HG03045 (cell line): ENCODE measurements at regions not wholly inside any gene's neighbourhood (a gene's known extent, or its start where the extent isn't known, plus 50 kb on each side); places are given as distances from the start of the nearest gene placed in this dataset.
"Not testable (repeated sequence)": the region's sequence is repeated elsewhere in the genome, so short reads cannot be mapped to it uniquely, and the experiment has no call there.

Source experiments
- ATAC-seq: cut with Tn5 transposase; IDR thresholded peaks from one replicate; pipeline ENCODE4 v1.9.1; 2021; ENCODE audit warnings: mild to moderate bottlenecking, moderate library complexity; ENCODE audit not compliant: unreplicated experiment

DNA sequence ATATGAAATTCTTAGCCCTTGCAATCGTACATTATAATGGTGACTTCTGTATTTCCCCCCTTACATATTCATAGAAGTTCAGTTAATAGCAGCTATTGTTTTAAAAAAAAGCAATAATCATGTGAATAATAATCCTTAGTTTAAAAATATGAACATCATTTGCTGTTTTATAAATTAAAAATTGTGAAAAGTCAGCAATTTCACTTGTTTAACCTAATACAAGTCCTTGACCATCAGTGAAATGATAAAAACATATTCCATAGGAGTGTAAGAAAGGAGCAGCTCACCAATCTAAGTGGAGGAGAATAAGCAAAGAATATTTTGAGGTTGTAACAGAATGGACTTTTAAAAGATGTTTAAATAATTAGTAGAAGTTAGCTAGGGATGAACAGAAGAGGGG is 650.2 kb downstream of the SUCLG1 start:
- ATAC-seq, result no peak

DNA sequence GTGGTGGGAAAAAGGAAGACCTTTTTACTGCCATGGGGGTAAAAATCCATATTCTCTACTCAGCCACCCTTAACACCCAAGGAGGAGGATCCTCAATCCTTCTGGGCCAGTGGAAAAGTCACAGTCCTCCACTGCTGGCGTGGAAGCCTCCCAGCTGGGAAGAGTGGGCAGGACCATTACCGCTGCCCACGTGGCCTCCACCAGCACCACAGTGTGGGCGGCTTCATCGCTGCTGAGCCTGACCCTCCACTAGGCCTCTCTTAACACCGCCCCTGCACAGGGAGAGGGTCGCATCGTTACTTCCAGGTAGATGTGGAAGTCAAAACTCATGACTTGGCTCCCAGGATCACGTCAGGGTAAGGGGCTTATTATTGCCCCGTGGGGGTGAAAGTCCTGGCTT is 656.5 kb downstream of the SUCLG1 start:
- no peak for ATAC-seq

DNA sequence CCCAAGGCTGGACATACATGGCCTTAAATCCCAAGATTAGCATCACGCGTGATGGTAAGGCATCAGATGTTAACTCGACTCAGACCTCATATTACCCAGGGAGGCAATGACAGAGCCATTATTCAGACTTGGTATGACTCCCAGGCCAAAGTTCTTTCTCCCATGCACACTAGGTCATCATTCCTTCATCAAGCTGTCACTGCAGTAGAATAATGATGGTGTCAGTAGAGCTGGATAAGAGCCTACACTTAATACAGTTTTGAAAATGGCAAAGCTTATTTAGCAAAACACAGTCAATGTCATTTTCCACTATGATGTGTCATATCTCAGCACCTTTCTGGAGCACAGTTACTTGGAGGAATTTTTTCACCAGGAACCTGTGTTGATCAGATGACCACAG is 663.3 kb downstream of the SUCLG1 start:
- no peak for ATAC-seq

DNA sequence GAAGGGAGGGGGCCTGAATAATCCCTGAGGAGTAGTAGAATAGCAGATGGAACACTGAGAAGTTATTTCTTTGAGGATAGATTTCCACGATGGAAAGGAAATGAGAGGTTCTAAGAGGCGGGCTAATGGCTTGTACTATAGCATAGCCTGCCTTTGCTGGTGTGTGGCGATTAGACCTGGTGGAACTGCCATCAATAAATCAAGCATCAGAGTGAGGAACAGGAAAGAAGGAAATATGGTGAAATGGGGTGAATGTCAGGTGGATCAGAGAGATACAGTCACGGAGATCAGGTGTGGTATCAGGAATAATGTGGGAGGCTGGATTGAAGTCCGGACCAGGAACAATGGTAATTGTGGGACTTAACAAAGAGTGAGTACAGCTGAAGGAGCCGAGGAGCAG is 668.6 kb downstream of the SUCLG1 start:
- ATAC-seq, result not testable (repeated sequence)

DNA sequence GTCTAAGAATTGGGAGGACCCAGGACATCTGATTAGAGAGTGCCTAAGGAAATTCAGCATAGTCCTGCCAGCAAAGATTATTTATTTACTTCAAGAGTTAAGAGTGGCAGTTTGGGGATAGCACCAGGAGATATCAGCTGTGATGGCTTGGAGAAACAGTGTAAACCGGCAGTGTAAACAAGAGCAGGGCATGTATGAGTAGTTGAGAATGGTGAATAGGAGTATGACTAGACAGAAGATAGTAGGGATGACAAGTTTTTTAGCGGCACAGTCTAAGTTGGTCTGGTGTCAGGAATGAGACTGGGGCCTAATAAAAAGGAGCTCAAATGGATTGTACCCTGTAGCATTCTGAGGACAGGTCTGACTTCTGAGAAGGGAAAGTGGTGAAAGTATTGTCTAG is 669.4 kb downstream of the SUCLG1 start:
- ATAC-seq, result not testable (repeated sequence)

- not testable (repeated sequence) for ATAC-seq
These were observed 670.0 kb downstream of the SUCLG1 start for GRCh38 chr2:83788938-83789566.

DNA sequence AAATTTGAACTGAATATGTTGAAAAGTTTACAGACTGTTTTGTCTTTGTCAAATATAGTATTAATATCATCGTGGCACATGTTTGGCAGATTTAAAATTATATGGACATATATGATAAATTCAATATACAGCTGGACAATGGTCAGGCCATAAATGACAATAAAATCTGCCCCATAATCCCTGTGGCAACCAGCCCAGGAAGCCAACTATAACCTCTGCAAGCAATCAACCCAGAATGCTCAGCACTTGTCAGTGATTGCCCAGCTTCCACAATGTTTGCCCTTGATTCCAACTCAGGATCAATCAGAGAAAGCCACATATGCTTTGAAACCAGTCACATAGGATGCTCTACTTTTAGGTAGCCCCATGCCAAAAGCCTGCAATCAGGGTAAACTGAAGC is 671.9 kb downstream of the SUCLG1 start:
- ATAC-seq, result no peak

- ATAC-seq, result no peak
These were observed 672.9 kb downstream of the SUCLG1 start for GRCh38 chr2:83786140-83786539.

GRCh38 chr2:83784947-83785346 is 674.1 kb downstream of the SUCLG1 start:
- ATAC-seq, result no peak

- ATAC-seq, result no peak
These were observed 674.8 kb downstream of the SUCLG1 start for GRCh38 chr2:83784315-83784714.

- no peak for ATAC-seq
These were observed 677.0 kb downstream of the SUCLG1 start for GRCh38 chr2:83782122-83782521.

- ATAC-seq, result no peak
These were observed 694.6 kb downstream of the SUCLG1 start for GRCh38 chr2:83764447-83765005.

DNA sequence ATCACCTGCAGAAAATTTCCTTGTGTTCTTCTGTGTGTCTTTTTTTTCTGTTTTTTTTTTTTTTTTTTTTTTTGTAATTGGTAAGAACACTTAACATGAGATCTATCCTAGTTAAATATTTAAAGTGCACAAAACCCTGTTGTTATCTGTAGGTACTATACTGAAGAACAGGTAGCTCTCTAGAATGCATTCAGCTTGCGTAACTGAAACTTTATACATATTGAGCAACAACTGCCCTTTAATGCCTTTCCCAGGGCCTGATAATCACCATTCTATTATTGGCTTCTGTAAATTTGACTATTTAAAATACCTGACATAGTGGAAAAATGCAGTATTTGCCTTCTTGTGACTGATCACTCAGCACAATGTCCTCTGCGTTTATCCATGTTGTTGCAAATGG is 701.8 kb downstream of the SUCLG1 start:
- no peak for ATAC-seq

- ATAC-seq, result no peak
These were observed 702.9 kb downstream of the SUCLG1 start for GRCh38 chr2:83756219-83756618.

- no peak for ATAC-seq
These were observed 711.9 kb downstream of the SUCLG1 start for GRCh38 chr2:83747141-83747540.

DNA sequence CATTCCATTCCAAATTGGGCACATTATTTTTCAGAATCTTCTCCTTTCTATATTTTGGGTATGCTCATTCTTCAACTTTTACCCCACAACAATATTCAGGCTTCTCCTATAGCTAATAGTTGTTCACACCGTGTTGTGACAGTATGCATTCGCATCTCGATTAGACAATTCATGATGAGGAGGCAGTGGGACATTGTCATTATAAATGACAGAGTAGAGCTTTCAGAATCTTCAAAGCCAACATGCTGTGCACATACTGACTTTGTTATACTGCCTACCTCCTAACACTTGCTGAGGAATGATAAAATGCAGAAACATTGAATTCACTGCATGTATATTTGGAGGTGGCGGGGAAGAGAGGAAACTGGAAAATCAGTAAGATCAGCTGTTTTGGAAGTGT is 714.2 kb downstream of the SUCLG1 start:
- ATAC-seq, result no peak

DNA sequence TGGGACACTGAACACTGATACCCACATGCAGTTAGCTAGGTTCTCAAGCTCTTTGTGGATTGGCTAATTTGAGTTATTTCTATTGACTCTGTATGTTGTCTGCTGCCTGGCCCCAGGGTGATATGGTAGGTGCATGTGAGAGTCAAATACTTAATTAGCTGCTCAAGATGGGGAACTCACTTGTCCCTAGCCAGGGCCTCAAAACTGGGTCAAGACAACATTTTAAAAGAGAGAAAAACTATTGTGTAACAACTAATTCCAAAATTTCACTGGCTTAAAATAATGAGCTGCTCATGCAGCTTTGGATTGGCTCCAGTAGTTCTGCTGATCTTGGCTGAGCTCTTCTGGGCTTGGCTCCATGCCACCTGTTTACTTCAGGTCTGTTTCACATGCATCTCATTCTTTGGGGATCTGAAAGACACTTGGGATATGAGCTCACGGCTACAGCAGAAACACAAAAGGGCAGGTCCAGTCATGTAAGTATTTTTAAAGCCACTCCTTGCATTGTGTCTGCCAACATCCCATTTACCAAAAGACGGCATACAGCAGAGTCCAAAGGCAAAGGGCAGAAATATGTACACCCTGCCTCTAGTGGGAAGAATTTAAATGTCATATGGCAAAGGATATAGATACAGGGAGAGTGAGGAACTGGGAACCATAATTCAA is 716.8 kb downstream of the SUCLG1 start:
- no peak for ATAC-seq

DNA sequence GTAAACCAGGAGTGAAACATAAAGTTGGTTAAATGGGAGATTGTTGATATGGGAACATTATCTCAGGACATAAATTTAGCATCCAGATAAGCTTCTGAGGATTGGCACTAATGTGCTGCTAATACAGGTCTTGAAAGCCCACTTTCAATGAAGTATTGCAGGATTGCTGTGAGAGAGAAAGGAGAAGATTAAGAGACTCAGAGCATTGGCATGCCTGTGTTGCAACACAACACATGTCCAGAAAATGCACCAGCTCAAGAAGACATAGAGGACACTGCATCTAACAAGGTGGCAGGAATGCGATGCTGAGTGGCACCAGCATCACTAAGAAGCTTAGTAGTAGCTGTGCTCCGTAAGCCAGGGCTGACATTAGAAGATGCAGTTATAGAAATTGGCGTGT is 728.9 kb downstream of the SUCLG1 start:
- ATAC-seq, result no peak

GRCh38 chr2:83725735-83726134 is 733.3 kb downstream of the SUCLG1 start:
- ATAC-seq, result no peak

DNA sequence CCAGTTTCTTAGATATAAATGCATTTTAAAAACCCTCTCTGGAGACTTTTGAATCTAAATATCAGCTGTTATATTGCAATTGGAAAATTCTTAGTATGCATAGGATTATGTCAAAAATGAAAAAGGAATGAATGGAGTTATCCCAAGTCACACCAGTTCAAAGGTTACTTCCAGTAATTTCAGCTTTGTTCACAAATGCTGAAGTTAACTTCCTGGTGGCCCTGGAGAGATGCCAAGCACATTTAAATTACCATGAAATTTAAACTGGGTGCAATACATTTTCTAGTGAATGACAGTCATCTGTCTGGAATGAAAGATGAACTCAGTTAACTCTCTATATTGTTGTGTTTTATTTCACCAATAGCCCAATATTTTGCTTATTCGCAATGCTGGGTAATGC is 753.9 kb downstream of the SUCLG1 start:
- no peak for ATAC-seq

DNA sequence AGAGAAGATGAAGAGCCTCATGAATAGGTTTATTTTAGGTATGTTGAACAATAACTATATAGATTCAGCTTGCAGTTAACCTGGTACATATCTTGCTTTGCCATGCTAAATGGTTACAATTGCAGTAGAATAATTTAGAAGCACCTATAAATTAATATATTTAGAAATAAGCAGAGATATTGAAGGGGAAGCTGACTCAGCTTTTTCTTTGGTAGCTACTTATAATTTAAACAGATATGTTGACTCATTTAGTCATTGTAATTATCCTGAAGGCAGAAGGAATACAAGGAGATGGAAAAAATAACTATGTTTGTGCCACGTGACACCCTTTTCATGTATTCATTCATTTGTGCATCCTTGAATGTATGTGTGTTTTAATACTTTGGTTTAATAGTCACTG is 755.5 kb downstream of the SUCLG1 start:
- ATAC-seq, result no peak

GRCh38 chr2:83696838-83697237 is 762.2 kb downstream of the SUCLG1 start:
- ATAC-seq, result no peak

DNA sequence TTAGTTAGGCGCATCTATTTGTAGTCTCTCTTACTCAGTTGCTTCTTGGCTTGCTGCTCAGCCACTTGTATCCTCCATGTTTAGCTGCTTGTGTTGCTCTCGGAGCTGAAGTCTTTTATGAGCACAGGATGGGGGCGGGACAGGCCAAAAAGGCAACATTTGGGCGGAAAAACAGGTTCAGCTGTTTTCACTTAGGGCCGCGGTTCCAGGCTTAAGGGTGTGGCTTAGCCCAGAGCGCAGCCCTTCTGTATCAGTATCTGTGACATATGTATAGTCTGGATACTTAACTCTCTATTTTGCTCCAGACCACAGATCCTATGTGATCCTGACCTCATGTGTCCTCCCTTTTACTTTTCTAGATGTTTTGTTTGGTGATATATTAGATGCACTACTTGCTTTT is 763.5 kb downstream of the SUCLG1 start:
- ATAC-seq, result no peak
